ENCODE measurements at regions not wholly inside any gene's neighbourhood (a gene's known extent, or its start where the extent isn't known, plus 50 kb on each side); places are given as distances from the start of the nearest gene placed in this dataset.
"Not testable (repeated sequence)": the region's sequence is repeated elsewhere in the genome, so short reads cannot be mapped to it uniquely, and the experiment has no call there.

DNA sequence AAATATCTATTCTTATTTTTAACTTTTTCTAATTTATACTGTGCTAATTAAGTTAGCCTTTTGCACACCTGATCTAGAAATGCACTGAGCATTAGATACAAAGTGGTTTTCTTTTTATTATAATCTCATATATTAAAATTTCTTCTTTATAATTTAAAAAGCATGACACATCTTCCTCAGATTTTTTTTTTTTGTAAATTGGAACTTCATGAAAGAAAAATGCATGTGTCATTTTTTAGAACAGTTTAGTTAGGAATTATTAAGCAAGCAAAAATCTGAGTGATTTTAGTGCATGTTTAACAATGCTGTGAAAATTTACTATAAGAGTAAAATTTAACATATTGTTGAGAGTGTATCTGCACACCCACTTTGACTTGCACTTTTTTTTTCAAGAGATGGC, 367.9 kb downstream of the TFEC start:
- intact Hi-C loops (cut with DNase I) = no loop called here
- DNase-seq (ENCODE audit: low spot score) = no peak

DNA sequence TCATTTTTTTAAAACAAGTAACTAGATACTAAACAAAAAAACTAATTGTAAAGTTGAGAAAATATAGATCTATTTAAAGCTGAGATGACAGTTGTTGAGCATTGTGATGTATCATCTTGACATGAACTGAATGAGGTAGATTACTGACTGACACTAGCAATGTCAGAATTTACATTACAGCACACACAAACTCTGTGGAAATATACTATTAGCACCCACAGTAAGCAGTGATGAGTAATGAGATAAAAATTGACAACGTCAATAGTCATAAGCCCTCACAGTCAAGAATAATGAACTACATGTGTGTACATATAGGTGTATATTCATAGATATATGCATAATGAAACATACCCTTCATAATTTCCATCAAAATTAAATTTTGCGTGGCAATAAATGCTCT, 368.4 kb downstream of the TFEC start:
- DNase-seq (ENCODE audit: low spot score) = no peak
- intact Hi-C loops (cut with DNase I) = no loop called here

DNA sequence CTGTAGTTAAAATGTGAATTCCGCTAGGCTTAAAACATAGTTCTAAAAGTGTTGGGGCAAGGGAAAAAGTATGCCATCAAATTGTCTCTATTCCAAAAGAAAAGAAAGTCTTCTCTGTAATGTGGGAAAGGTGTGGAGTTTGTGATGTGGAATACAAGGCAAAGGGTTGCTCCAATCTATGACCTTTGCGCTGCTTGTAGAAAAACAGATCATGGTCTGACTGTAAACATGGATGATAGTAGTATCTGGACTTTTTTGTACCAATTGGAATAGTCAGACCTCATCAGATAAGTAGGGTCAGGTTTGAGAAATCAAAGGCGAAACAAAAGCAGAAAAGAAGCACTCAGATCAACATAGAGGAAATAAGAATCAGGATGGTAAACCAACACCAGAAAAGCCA, 372.3 kb downstream of the TFEC start:
- no peak for DNase-seq (ENCODE audit: low spot score)
- intact Hi-C loops (cut with DNase I) = no loop called here

DNA sequence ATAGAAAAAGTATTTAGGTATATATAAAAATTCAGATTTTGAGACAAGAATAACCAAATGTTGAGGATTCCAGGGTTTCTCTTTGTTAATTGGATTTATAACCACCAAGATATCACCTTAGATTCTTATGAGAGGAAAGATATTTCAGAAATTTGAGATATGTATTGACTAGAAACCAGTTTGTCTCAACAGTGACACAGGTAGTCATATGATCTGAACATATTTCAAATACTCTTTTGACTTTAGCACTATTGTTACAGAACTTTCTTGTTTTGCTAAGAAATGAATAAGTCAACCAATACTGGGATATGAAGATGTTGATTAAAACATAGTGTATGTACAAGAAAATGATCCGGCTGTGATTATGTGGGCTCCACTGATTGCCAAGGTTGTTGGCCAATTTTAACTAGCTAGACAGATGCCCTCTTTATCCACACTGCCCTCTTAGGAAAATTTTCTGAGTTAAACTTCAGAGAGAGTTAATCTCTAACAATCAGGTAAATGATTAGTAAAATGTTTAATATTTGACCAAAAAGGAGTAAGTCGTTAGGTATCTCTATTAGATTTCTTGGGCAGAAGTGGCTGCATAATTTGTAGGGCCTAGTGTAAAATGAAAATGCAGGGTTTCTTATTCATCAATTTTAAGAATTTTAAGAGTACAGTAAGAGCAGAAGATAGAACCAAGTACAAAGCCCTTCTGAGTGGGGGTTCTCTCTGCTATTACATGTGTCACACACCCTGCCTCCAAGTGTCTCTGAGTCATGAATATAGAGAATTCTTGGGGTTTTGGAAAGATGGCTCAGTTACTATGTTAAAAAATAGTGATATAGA, 376.0 kb downstream of the TFEC start:
- DNase-seq (ENCODE audit: low spot score) = no peak
- intact Hi-C loops (cut with DNase I) = no loop called here

DNA sequence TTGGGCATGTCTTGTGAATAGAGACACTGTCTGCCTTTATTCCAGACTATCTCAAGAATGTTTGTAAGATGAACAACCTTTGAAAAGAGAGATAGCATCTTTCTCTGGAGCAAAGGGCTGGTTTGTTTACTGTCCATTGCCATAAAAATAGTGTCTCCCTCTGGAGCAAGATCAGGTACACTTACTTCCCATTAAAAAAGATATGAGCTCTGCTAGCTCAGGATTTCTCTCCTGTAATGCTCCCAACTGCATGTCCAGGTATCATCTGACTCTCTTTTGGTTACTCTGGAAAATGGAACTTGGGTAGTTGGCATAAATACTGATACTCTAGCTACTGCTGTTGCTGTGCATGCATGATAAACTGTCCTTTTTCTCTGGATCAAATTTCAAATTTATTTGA, 381.1 kb downstream of the TFEC start:
- intact Hi-C loops (cut with DNase I) = no loop called here
- no peak for DNase-seq (ENCODE audit: low spot score)

DNA sequence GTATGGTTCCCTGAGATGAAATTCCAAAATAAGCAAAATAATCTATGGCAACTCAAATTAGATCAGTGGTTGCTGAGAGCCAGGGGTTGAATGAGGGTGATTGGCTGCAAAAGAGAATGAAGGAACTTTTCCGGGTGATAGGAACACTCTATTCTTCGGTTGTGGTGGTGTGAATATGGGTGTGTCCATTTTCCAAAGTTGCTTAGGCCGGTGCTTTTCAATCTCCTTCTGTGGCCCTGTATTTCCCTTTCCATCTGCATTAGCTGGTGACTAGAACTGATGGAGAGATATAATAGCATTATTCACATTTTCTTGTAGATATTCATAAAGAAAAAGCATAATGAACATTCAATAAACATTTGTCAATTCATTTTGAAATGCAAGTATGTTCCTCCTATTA, 382.9 kb downstream of the TFEC start:
- intact Hi-C loops (cut with DNase I) = no loop called here
- DNase-seq (ENCODE audit: low spot score) = no peak

DNA sequence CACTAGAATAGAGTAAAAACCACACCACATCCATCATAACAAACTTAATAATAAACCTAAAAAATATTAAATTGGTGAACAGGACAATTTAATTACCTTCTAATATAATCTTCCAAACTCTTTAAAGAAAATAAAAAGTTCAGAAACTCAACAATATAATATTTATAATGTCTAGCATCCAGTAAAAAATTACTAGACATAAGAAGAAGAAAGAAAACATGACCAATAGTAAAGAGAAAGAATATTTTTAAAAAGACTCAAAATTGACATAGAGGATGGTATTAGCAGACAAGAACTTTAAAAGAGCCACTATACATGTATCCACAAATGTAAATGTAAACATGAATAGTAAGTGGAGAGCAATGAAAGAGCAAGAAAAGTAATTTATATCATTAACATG, 388.4 kb downstream of the TFEC start:
- intact Hi-C loops (cut with DNase I) = no loop called here

DNA sequence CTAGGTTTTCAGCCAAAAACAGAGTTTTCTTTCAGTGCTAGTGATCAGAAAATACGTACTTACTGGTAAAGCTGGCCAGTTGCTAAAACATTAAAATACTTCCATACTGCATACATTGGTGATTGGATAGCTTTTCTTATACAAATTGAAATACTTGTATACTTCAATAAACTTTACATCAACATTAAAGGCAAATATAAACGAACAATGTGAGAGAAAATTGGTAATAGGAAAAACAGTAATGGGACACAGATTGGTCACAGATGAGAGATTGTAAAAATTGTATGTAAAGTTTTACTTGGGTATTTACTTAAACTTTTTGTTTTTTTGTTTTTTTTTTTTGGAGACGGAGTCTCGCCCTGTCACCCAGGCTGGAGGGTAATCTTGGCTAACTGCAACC, 391.7 kb downstream of the TFEC start:
- DNase-seq (ENCODE audit: low spot score) = no peak
- intact Hi-C loops (cut with DNase I) = no loop called here

More for the DNA sequence above, 388.4 kb downstream of the TFEC start:
- no peak for DNase-seq (ENCODE audit: low spot score)

DNA sequence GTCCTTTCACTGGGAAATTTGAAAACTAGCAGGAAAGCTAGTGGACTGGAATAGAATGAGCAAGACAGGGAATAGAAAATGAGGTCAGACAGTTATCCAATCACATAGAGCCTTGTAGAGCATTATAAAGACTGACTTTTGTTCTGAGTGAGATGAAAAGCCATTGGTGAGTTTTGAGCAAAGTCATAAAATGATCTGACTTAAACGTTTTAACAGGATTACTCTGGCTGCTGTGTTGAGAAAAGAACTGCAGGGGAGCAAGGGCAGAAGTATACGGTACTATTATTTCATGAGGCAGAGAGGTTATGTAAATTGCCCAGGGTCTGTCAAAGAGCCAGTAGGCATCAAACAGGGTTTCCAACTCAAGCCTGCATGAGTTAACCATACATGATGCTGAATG, 393.4 kb downstream of the TFEC start:
- DNase-seq (ENCODE audit: low spot score) = no peak
- intact Hi-C loops (cut with DNase I) = no loop called here

DNA sequence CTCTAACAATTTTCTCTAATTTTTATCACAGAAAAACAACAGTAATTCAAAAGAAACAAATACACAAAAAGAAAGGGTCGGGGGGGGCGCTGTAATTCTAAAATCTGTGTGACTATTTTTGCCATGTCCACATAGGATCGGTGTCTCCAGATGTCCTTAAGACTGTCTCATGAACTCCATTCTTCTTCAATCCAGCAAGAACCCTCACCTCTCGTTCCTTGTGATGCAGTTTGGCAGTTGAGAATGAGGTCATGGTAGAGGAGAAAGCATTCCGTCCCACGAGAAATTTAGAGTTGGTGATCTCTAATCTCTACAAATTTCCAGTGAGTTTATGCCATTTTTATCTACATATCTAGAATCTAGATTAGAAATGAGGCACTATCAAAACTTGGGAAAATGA, 394.7 kb downstream of the TFEC start:
- DNase-seq (ENCODE audit: low spot score) = no peak
- intact Hi-C loops (cut with DNase I) = no loop called here

DNA sequence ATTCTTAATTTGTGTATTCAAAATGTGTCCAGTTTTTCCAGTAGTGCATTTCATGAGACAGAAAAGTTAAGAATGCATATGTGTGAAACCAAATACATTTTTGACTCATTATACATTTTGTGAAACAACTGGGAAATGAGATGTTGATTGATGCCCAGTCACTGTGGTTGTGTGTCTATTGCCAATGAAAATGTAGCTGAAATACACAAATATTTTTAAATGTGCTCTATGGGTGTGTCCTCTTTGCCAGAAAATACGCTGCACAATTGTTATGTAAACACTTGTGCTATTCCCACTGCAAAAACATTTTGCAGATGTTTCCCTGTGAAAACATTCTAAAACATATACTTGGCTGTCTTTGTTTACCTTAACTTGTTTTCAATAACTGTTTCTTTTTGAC, 395.2 kb downstream of the TFEC start:
- DNase-seq (ENCODE audit: low spot score) = no peak
- intact Hi-C loops (cut with DNase I) = no loop called here

DNA sequence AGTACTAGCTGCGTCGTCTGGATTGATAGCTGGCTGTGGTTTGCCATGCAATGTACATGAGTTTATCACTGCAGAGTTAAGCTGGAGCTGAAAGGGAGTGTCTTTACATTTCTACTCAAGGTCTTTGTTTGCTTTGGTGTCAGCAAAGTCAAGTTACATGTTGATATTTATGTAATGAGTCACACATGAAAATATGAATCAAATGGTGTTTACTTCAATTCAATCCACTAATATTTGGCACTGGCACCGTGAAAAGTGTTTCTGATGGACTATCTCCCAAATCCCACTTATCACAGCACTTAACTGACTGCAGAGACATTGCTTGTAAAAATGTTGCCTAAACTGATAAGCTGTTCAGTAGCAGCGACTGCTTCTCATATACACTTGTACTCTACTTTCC, 395.9 kb downstream of the TFEC start:
- intact Hi-C loops (cut with DNase I) = no loop called here
- DNase-seq (ENCODE audit: low spot score) = no peak

DNA sequence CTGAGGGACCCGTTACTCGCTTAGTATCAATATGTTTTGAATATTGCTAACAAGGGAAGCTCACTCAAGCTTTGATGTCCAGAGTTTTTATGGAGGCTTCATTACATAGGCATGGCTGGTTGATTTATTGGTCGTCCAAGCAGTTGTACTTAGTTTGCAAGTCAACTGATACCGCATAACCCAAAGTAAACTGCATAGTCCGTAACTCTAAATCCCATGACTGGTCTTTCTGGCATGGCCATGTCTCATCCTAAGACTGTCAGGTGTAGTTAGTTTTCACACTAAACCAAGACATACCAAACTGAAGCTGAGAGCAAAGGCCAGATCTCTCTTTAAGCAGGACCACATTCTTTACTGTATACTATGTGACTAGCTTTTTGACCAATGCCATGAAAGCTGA, 397.9 kb downstream of the TFEC start:
- DNase-seq (ENCODE audit: low spot score) = no peak
- intact Hi-C loops (cut with DNase I) = no loop called here

DNA sequence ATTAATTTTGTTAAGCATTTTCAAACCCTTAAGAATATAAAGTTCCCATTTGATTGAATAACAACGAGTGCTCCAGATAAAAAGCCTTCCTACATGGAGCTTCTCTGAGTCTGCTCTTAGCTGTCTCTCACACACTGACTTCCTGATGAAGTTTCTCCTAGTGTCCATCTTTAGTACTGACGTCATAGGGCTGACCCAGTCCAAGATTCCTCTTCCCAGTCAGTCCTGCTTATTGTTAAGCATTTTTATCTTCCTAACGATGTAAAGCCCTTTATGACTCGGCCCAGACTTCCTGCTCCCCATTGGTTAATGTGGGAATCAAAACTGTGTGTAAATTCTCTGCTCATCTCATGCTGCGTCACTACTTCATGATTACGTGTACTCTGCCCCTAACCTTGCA, 398.8 kb downstream of the TFEC start:
- no peak for DNase-seq (ENCODE audit: low spot score)

DNA sequence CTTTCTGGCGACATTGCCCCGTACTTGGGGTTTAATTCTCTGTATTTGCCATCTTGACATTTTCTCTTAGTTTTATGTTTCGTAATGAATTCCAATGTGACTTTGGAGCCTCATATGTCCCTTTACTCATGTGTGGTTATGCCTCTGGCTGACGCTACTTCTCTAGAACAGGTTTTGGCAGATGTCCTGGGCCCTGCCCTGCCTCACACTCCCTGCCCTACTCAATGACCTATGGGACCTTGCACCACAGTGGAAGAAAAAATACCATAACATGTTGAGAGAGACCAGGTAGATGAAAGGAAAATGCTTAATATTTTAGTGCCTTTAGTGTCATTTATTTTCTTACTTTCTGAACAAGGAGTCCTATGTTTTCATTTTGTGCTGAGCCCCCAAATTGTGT, 400.5 kb downstream of the TFEC start:
- DNase-seq (ENCODE audit: low spot score) = no peak
- intact Hi-C loops (cut with DNase I) = no loop called here

More for the DNA sequence above, 398.8 kb downstream of the TFEC start:
- intact Hi-C loops (cut with DNase I) = no loop called here

DNA sequence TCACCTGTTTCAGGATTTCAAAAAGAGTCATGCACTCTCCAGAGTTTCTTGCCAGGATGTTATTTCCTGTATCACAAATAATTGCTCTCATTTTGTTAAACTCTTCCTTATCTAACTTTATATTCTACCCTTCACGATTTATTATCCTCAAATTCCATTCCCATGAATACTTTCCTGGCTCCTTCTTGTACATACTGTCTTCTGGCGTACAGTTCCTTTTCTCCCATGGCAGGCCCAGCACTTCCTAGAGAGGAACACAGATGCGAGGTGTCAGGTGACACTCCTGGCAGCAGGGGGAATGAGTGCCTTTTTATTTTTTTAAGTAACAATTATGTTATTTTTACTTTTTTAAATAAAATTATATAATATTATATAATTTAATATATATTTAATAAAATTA, 411.9 kb downstream of the TFEC start:
- intact Hi-C loops (cut with DNase I) = no loop called here

DNA sequence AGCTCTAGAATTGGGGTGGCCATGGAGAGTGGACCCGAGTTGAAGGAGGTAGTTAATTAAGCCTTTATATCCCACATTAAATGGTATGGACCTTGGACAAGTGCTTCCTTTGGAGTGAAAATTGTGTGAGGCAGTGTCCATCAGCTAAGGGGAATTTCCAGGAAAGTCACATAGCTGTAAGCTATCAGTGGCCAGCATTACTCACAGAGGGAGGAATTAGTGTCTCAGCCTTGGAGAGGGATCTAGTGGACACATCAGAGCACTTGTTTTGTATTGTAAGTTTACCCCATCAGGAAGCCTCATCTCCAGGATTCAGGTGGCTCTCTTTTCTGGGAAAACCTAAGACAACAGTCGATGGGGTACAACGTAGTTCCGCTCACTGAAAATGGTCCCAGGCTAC, 416.7 kb downstream of the TFEC start:
- intact Hi-C loops (cut with DNase I) = no loop called here
- no peak for DNase-seq (ENCODE audit: low spot score)

More for the DNA sequence above, 411.9 kb downstream of the TFEC start:
- DNase-seq (ENCODE audit: low spot score) = no peak

DNA sequence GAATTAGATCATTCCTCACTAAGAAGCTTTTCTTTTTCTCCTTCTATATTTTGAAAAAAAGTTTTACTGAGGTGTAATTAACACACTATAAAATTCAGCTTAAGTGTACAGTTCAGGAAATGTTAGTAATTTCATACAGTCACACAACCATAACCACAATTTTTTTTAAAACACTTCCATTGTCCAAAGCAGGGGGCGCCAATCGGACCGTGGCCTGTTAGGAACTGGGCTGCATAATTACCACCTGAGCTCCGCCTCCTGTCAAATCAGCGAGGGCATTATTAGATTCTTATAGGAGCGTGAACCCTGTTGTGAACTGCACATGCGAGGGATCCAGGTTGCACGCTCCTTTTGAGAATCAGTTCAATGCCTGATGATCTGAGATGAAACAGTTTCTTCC, 427.1 kb downstream of the TFEC start:
- intact Hi-C loops (cut with DNase I) = no loop called here
- no peak for DNase-seq (ENCODE audit: low spot score)

DNA sequence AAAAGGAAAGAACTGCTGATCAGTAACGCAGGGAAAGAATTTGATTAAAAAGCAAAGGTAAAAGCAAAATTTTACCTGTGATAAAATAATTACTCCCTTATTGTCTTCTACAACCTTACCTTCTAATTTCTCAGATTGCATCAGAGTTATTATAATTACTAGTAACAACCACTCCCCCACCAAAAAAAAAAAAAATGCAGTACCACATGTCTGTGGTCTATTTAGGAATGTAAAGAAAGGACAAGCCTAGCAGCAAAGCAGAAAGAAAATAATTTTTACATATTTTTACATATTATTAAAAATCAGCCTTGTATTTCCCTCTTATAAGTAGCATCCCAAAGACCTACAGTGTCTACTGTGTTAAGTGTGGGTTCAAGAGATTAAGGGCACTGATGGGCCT, 430.4 kb downstream of the TFEC start:
- no peak for DNase-seq (ENCODE audit: low spot score)
- intact Hi-C loops (cut with DNase I) = no loop called here

DNA sequence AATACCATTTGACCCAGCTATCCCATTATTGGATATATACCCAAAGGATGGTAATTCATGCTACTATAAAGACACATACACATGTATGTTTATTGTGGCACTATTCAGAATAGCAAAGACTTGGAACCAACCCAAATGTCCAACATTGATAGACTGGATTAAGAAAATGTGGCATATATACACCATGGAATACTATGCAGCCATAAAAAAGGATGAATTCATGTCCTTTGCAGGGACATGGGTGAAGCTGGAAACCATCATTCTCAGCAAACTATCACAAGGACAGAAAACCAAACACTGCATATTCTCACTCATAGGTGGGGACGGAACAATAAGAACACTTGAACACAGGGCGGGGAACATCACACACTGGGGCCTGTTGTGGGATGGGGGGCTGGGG, 431.4 kb downstream of the TFEC start:
- intact Hi-C loops (cut with DNase I); DNase-seq (ENCODE audit: low spot score): not testable (repeated sequence)

DNA sequence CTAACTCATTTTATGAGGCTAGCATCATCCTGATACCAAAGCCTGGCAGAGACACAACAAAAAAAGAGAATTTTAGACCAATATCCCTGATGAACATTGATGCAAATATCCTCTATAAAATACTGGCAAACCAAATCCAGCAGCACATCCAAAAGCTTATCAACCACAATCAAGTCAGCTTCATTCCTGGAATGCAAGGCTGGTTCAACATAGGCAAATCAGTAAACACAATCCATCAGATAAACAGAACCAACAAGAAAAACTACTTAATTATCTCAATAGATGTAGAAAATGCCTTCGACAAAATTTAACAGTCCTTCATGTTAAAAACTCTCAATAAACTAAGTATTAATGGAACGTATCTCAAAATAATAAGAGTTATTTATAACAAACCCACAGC, 433.3 kb downstream of the TFEC start:
- intact Hi-C loops (cut with DNase I); DNase-seq (ENCODE audit: low spot score): not testable (repeated sequence)

DNA sequence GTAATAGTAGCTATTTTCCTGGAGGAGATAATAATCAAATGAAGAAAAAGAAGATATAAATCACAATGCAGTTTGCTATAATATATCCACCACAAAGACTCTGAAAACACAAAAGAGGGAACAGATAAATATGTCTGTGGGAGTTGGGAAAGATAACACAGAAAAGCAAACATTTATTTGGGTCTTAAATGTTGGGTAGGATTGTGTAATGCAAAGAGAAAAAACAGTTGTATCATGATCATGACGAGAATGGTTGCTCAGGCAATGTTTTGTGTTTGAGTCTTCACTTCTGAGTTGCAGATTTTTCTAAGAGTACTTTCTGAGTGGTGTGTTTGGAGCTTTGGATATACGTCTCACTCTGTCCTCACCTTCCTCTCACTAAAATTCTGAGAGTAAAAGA, 437.5 kb downstream of the TFEC start:
- intact Hi-C loops (cut with DNase I) = no loop called here

More for the DNA sequence above, 437.5 kb downstream of the TFEC start:
- no peak for DNase-seq (ENCODE audit: low spot score)
